ENCODE measurements at regions not wholly inside any gene's neighbourhood (a gene's known extent, or its start where the extent isn't known, plus 50 kb on each side); places are given as distances from the start of the nearest gene placed in this dataset.

DNA sequence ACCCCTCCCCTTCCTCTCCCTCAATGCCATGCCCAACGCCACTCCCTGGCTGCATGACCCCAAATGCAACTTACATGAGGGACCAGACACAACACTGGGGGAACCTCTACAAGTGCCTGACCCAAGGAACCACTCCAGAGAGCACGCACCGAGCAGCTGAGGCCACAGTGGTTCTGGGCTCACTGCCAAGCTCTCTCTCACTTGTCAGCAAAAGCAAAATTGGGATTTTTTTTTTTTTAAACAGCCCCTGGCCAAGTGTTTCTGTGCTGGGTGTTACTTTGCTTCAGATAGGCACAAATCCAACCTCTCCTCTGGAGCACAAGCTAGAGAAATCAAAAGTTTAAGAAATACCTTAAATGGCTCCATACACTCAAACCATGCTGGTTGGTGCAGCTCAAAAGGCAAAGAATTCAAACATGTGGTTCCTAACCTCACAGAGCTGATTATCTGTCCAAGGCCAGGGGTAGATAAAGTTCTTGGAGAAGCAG lies 363.0 kb downstream of the SETD4 start:
- TF ChIP-seq POLR2A (IDR thresholded peaks at IDR 0.05) = no peak
- no peak for TF ChIP-seq CTCF (IDR thresholded peaks at IDR 0.05)
